ENCODE measurements at regions not wholly inside any gene's neighbourhood (a gene's known extent, or its start where the extent isn't known, plus 50 kb on each side); places are given as distances from the start of the nearest gene placed in this dataset.

- no peak for TF ChIP-seq CTCF (IDR thresholded peaks at IDR 0.05)
- TF ChIP-seq POLR2A (IDR thresholded peaks at IDR 0.05): no peak
Measured at GRCh38 chr14:81859046-81859445, 325.4 kb upstream of the SEL1L start.
